ENCODE measurements at regions not wholly inside any gene's neighbourhood (a gene's known extent, or its start where the extent isn't known, plus 50 kb on each side); places are given as distances from the start of the nearest gene placed in this dataset.

- TF ChIP-seq JUN (IDR thresholded peaks at IDR 0.05) (no peak), ZSCAN20 (CRISPR knock-in tag; IDR thresholded peaks at IDR 0.05) (no peak), FOSB (CRISPR knock-in tag; IDR thresholded peaks at IDR 0.05) (no peak), JUNB (IDR thresholded peaks at IDR 0.05) (no peak)
These were observed 151.1 kb downstream of the TMEM161B start (continued) for GRCh38 chr5:88117546-88117945.

- Histone ChIP-seq H3K4me3 (no peak overlapping the region), H3K27ac (no peak overlapping the region), H3K4me1 (no peaks in the 10 kb centered on the region), H3K4me2 (no peak overlapping the region), H3K9me3 (no peaks in the 10 kb centered on the region)
- FAIRE-seq (no peak), ATAC-seq (no peak), DNase-seq (ENCODE audit: low read depth in 1 of 2, low spot score in 1 of 2) (no peak)
- TF ChIP-seq MAX (IDR thresholded peaks at IDR 0.05) (no peak), MAZ (IDR thresholded peaks at IDR 0.05; ENCODE audit: borderline replicate concordance, low read depth, low read length) (no peak), MAFK (IDR thresholded peaks at IDR 0.05; ENCODE audit: partially characterized antibody) (no peak), TFCP2L1 (CRISPR knock-in tag; IDR thresholded peaks at IDR 0.05) (no peak), GATA3 (IDR thresholded peaks at IDR 0.05; ENCODE audit: borderline replicate concordance) (no peak), JUNB (IDR thresholded peaks at IDR 0.05) (no peak), REST (IDR thresholded peaks at IDR 0.05) (no peak), BHLHE40 (IDR thresholded peaks at IDR 0.05; ENCODE audit: low read depth, low read length) (no peak), HEYL (CRISPR knock-in tag; IDR thresholded peaks at IDR 0.05) (no peak), HES2 (IDR thresholded peaks at IDR 0.05) (no peak), CBX2 (IDR thresholded peaks at IDR 0.05; ENCODE audit: borderline replicate concordance, low read depth) (no peak), EHMT2 (IDR thresholded peaks at IDR 0.05; ENCODE audit: low read depth) (no peak), MYC (IDR thresholded peaks at IDR 0.05; ENCODE audit: borderline replicate concordance, low read length) (no peak), CHD4 (IDR thresholded peaks at IDR 0.05; ENCODE audit: borderline replicate concordance) (no peak), PHF8 (IDR thresholded peaks at IDR 0.05; ENCODE audit: borderline replicate concordance, low read depth) (no peak), CEBPB (IDR thresholded peaks at IDR 0.05) (no peak), ZFP36 (IDR thresholded peaks at IDR 0.05; ENCODE audit: borderline replicate concordance, partially characterized antibody) (no peak), TP53 (CRISPR knock-in tag; IDR thresholded peaks at IDR 0.05) (no peak)
- ChIA-PET POLR2A (no interaction called here), CTCF (no interaction called here)
These were observed 152.2 kb downstream of the TMEM161B start for GRCh38 chr5:88116396-88116795.

- Histone ChIP-seq H3K4me1 (no peaks in the 10 kb centered on the region), H3K27ac (no peak overlapping the region), H3K9me3 (no peaks in the 10 kb centered on the region), H3K4me3 (no peak overlapping the region), H3K4me2 (no peak overlapping the region)
- CTCF ChIA-PET, result interaction anchor here (1.2 kb wide), 1 partner anchor 22 kb away, joined by 3 read pairs; no protein-coding TSS in a partner anchor
- ATAC-seq, result no peak
- DNase-seq (ENCODE audit: low read depth in 1 of 2, low spot score in 1 of 2), result no peak
- POLR2A ChIA-PET, result no interaction called here
- WGBS (ENCODE audit: missing lambda C conversion rate), result 50% methylated on average over 3 of the region's 3 CpGs
- no peak for FAIRE-seq
- TF ChIP-seq PBX3 (IDR thresholded peaks at IDR 0.05), result no peak
- no peak for TF ChIP-seq ZNF302 (CRISPR knock-in tag; IDR thresholded peaks at IDR 0.05)
- TF ChIP-seq USF2 (IDR thresholded peaks at IDR 0.05), result no peak
- no peak for TF ChIP-seq EHF (CRISPR knock-in tag; IDR thresholded peaks at IDR 0.05)
- no peak for TF ChIP-seq RFX5 (IDR thresholded peaks at IDR 0.05)
- no peak for TF ChIP-seq TP53 (CRISPR knock-in tag; IDR thresholded peaks at IDR 0.05)
- TF ChIP-seq BCL3 (IDR thresholded peaks at IDR 0.05), result no peak
- no peak for TF ChIP-seq CTCF (IDR thresholded peaks at IDR 0.05)
- TF ChIP-seq RARB (CRISPR knock-in tag; IDR thresholded peaks at IDR 0.05), result no peak
- no peak for TF ChIP-seq MAX (IDR thresholded peaks at IDR 0.05)
These were observed 153.4 kb downstream of the TMEM161B start for GRCh38 chr5:88115211-88115610.
